Muscle layer of colon (tissue), 2 donors: ENCODE measurements at regions not wholly inside any gene's neighbourhood (a gene's known extent, or its start where the extent isn't known, plus 50 kb on each side); places are given as distances from the start of the nearest gene placed in this dataset.

Experiments used
- H3K27ac ChIP-seq: one replicate; pipeline ENCODE4 v1.7.0; 2013; ENCODE audit warnings: low read depth, mild to moderate bottlenecking, low read length, moderate library complexity
- H3K27me3 ChIP-seq, 2 donors: one replicate each; pipeline ENCODE4 v1.7.0; 2013; ENCODE audit warnings: low read length in 2 of 2, mild to moderate bottlenecking in 2 of 2; ENCODE audit not compliant: insufficient read depth in 2 of 2, control insufficient read depth in 1 of 2
- H3K36me3 ChIP-seq: one replicate; pipeline ENCODE4 v1.7.0; 2013; ENCODE audit warnings: mild to moderate bottlenecking, low read length; ENCODE audit not compliant: insufficient read depth
- H3K4me1 ChIP-seq: one replicate; pipeline ENCODE4 v1.7.0; 2013; ENCODE audit warnings: mild to moderate bottlenecking, low read length; ENCODE audit not compliant: insufficient read depth
- H3K4me3 ChIP-seq, 2 donors: one replicate each; pipeline ENCODE4 v1.7.0; 2013; ENCODE audit warnings: low read length in 2 of 2, low read depth in 1 of 2, mild to moderate bottlenecking in 1 of 2, moderate library complexity in 1 of 2
- H3K9ac ChIP-seq: one replicate; pipeline ENCODE4 v1.7.0; 2013; ENCODE audit warnings: low read length
- H3K9me3 ChIP-seq: one replicate; pipeline ENCODE4 v1.7.0; 2013; ENCODE audit warnings: mild to moderate bottlenecking, low read length
- donor health status: abdominal sarcoma.
- donor health status: Adenocarcinoma of cecum.

- H3K27me3 ChIP-seq, result no peaks in the 10 kb centered on the region
- no peaks in the 10 kb centered on the region for H3K9me3 ChIP-seq
- no peak overlapping the region for H3K4me3 ChIP-seq
- no peak overlapping the region for H3K9ac ChIP-seq
- H3K36me3 ChIP-seq, result no peaks in the 10 kb centered on the region
- H3K4me1 ChIP-seq, result no peaks in the 10 kb centered on the region
- no peak overlapping the region for H3K27ac ChIP-seq
These were observed 311.9 kb upstream of the ANKH start for GRCh38 chr5:15183520-15183919.

GRCh38 chr5:15170173-15170572 is 298.6 kb upstream of the ANKH start:
- H3K9ac ChIP-seq, result no peak overlapping the region
- no peak overlapping the region for H3K4me3 ChIP-seq
- no peaks in the 10 kb centered on the region for H3K27me3 ChIP-seq
- no peak overlapping the region for H3K27ac ChIP-seq
- no peaks in the 10 kb centered on the region for H3K36me3 ChIP-seq
- H3K4me1 ChIP-seq, result no peaks in the 10 kb centered on the region
- H3K9me3 ChIP-seq, result no peaks in the 10 kb centered on the region

- Histone ChIP-seq H3K4me3 (no peak overlapping the region), H3K9ac (no peak overlapping the region), H3K36me3 (no peaks in the 10 kb centered on the region)
These were observed 296.8 kb upstream of the ANKH start for GRCh38 chr5:15168358-15168757.

GRCh38 chr5:15160091-15160490 is 288.5 kb upstream of the ANKH start:
- no peaks in the 10 kb centered on the region for H3K27me3 ChIP-seq
- no peaks in the 10 kb centered on the region for H3K9me3 ChIP-seq
- no peak overlapping the region for H3K9ac ChIP-seq
- no peak overlapping the region for H3K4me3 ChIP-seq
- no peaks in the 10 kb centered on the region for H3K36me3 ChIP-seq
- H3K4me1 ChIP-seq, result no peaks in the 10 kb centered on the region
- no peak overlapping the region for H3K27ac ChIP-seq

More at GRCh38 chr5:15168358-15168757, 296.8 kb upstream of the ANKH start:
- no peaks in the 10 kb centered on the region for H3K4me1 ChIP-seq
- H3K27ac ChIP-seq, result no peak overlapping the region
- H3K9me3 ChIP-seq, result no peaks in the 10 kb centered on the region
- H3K27me3 ChIP-seq, result no peaks in the 10 kb centered on the region

GRCh38 chr5:15159606-15160005 is 288.0 kb upstream of the ANKH start:
- Histone ChIP-seq H3K4me1 (no peaks in the 10 kb centered on the region), H3K4me3 (no peak overlapping the region), H3K36me3 (no peaks in the 10 kb centered on the region), H3K27ac (no peak overlapping the region), H3K27me3 (no peaks in the 10 kb centered on the region), H3K9me3 (no peaks in the 10 kb centered on the region), H3K9ac (no peak overlapping the region)

GRCh38 chr5:15142458-15142857 is 270.9 kb upstream of the ANKH start:
- Histone ChIP-seq H3K9me3 (no peaks in the 10 kb centered on the region), H3K36me3 (no peaks in the 10 kb centered on the region), H3K4me1 (no peaks in the 10 kb centered on the region), H3K27ac (no peak overlapping the region), H3K9ac (no peak overlapping the region), H3K27me3 (no peaks in the 10 kb centered on the region), H3K4me3 (no peak overlapping the region)

- Histone ChIP-seq H3K27me3 (no peaks in the 10 kb centered on the region), H3K27ac (no peak overlapping the region), H3K4me1 (no peaks in the 10 kb centered on the region), H3K9ac (no peak overlapping the region), H3K36me3 (no peaks in the 10 kb centered on the region), H3K9me3 (no peaks in the 10 kb centered on the region), H3K4me3 (no peak overlapping the region)
These were observed 265.8 kb upstream of the ANKH start for GRCh38 chr5:15137414-15137813.

- Histone ChIP-seq H3K9me3 (no peaks in the 10 kb centered on the region), H3K9ac (no peak overlapping the region), H3K36me3 (no peaks in the 10 kb centered on the region), H3K4me3 (no peak overlapping the region), H3K4me1 (no peaks in the 10 kb centered on the region), H3K27me3 (no peaks in the 10 kb centered on the region), H3K27ac (no peak overlapping the region)
These were observed 264.1 kb upstream of the ANKH start for GRCh38 chr5:15135661-15136060.

- Histone ChIP-seq H3K36me3 (no peaks in the 10 kb centered on the region), H3K4me3 (no peak overlapping the region), H3K9me3 (no peaks in the 10 kb centered on the region), H3K27me3 (no peaks in the 10 kb centered on the region), H3K27ac (no peak overlapping the region), H3K9ac (no peak overlapping the region), H3K4me1 (no peaks in the 10 kb centered on the region)
These were observed 261.9 kb upstream of the ANKH start for GRCh38 chr5:15133456-15133965.

- no peak overlapping the region for H3K27ac ChIP-seq
- no peaks in the 10 kb centered on the region for H3K4me1 ChIP-seq
- no peak overlapping the region for H3K4me3 ChIP-seq
- H3K9me3 ChIP-seq, result no peaks in the 10 kb centered on the region
- no peaks in the 10 kb centered on the region for H3K27me3 ChIP-seq
- H3K9ac ChIP-seq, result no peak overlapping the region
- no peaks in the 10 kb centered on the region for H3K36me3 ChIP-seq
These were observed 261.3 kb upstream of the ANKH start for GRCh38 chr5:15132816-15133405.

- no peaks in the 10 kb centered on the region for H3K9me3 ChIP-seq
- H3K9ac ChIP-seq, result no peak overlapping the region
- H3K27ac ChIP-seq, result no peak overlapping the region
- H3K27me3 ChIP-seq, result no peaks in the 10 kb centered on the region
- no peaks in the 10 kb centered on the region for H3K4me1 ChIP-seq
- H3K36me3 ChIP-seq, result no peaks in the 10 kb centered on the region
- no peak overlapping the region for H3K4me3 ChIP-seq
These were observed 260.3 kb upstream of the ANKH start for GRCh38 chr5:15131909-15132308.

GRCh38 chr5:15124871-15125568 is 253.4 kb upstream of the ANKH start:
- Histone ChIP-seq H3K27me3 (no peaks in the 10 kb centered on the region), H3K9ac (no peak overlapping the region), H3K9me3 (no peaks in the 10 kb centered on the region), H3K27ac (no peak overlapping the region), H3K4me1 (no peaks in the 10 kb centered on the region), H3K36me3 (no peaks in the 10 kb centered on the region), H3K4me3 (no peak overlapping the region)
